ENCODE measurements at regions not wholly inside any gene's neighbourhood (a gene's known extent, or its start where the extent isn't known, plus 50 kb on each side); places are given as distances from the start of the nearest gene placed in this dataset.
A peak's percentile ranks its signal among the peaks of the same experiment; 100 is the strongest.
"Not testable (repeated sequence)": the region's sequence is repeated elsewhere in the genome, so short reads cannot be mapped to it uniquely, and the experiment has no call there.

- DNase-seq = no peak
These were observed 691.9 kb upstream of the SOX9 start for GRCh38 chr17:71428897-71429296.

GRCh38 chr17:71430281-71430680 lies 690.5 kb upstream of the SOX9 start:
- no peak for DNase-seq

- DNase-seq = no peak
These were observed 689.7 kb upstream of the SOX9 start for GRCh38 chr17:71431146-71431545.

- DNase-seq = no peak
These were observed 688.2 kb upstream of the SOX9 start for GRCh38 chr17:71432378-71433315.

- no peak for DNase-seq
These were observed 686.1 kb upstream of the SOX9 start for GRCh38 chr17:71434716-71435115.

- DNase-seq = no peak
These were observed 684.3 kb upstream of the SOX9 start for GRCh38 chr17:71436479-71436878.

- no peak for DNase-seq
These were observed 683.7 kb upstream of the SOX9 start for GRCh38 chr17:71437166-71437565.

- DNase-seq = peak; percentile 95
These were observed 682.1 kb upstream of the SOX9 start for GRCh38 chr17:71438631-71439146.

- no peak for DNase-seq
These were observed 680.3 kb upstream of the SOX9 start for GRCh38 chr17:71440513-71440912.

GRCh38 chr17:71441098-71441497 lies 679.7 kb upstream of the SOX9 start:
- DNase-seq = no peak

- DNase-seq = no peak
These were observed 676.7 kb upstream of the SOX9 start for GRCh38 chr17:71444078-71444477.

- DNase-seq = no peak
These were observed 674.0 kb upstream of the SOX9 start for GRCh38 chr17:71446645-71447437.

GRCh38 chr17:71447644-71448043 lies 673.2 kb upstream of the SOX9 start:
- DNase-seq = peak; percentile 69

- DNase-seq = not testable (repeated sequence)
These were observed 670.2 kb upstream of the SOX9 start for GRCh38 chr17:71450657-71451056.

- no peak for DNase-seq
These were observed 666.9 kb upstream of the SOX9 start for GRCh38 chr17:71453876-71454422.

- no peak for DNase-seq
These were observed 665.6 kb upstream of the SOX9 start for GRCh38 chr17:71455219-71455618.

GRCh38 chr17:71458322-71458721 lies 662.5 kb upstream of the SOX9 start:
- DNase-seq = no peak

- no peak for DNase-seq
These were observed 659.9 kb upstream of the SOX9 start for GRCh38 chr17:71460943-71461342.

GRCh38 chr17:71461498-71462169 lies 659.2 kb upstream of the SOX9 start:
- peak; percentile 98 for DNase-seq

- DNase-seq = no peak
These were observed 656.6 kb upstream of the SOX9 start for GRCh38 chr17:71464241-71464640.

GRCh38 chr17:71464751-71465150 lies 656.1 kb upstream of the SOX9 start:
- DNase-seq = no peak

GRCh38 chr17:71467719-71468118 lies 653.1 kb upstream of the SOX9 start:
- DNase-seq = no peak

- no peak for DNase-seq
These were observed 650.8 kb upstream of the SOX9 start for GRCh38 chr17:71470062-71470461.

All from NCI-H1436 treated with DMSO at 0.1 percent for 48 hours (cell line).